ENCODE measurements at regions not wholly inside any gene's neighbourhood (a gene's known extent, or its start where the extent isn't known, plus 50 kb on each side); places are given as distances from the start of the nearest gene placed in this dataset.

- no peak for DNase-seq (ENCODE audit: low spot score)
Measured at GRCh38 chr9:28207657-28208056, 634.4 kb upstream of the C9orf72 start.

DNA sequence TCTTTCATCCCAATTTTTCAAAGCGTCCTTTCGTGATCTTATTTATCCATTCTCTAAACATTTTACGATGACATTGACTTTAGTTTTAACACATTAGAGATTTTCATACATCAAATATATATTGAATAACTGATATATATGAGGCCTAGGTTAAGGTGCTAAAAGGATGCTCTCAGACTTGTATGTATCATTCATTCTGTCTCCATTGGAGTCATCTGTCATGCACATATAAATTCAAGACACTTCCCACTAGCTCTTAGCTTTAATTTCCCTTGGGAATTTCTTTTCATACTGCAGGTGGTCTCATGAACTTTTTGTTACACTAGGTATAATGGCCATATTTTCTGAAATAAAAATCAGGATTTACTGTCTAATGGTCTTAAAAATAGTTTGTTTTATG is 635.8 kb upstream of the C9orf72 start:
- no peak for DNase-seq (ENCODE audit: low spot score)

- DNase-seq (ENCODE audit: low spot score), result no peak
Measured at GRCh38 chr9:28212979-28213378, 639.7 kb upstream of the C9orf72 start.

GRCh38 chr9:28215536-28216299 is 642.4 kb upstream of the C9orf72 start:
- DNase-seq (ENCODE audit: low spot score), result no peak

GRCh38 chr9:28232686-28233085 is 659.4 kb upstream of the C9orf72 start:
- DNase-seq (ENCODE audit: low spot score), result no peak

- DNase-seq (ENCODE audit: low spot score), result no peak
Measured at GRCh38 chr9:28234133-28234893, 661.0 kb upstream of the C9orf72 start.

DNA sequence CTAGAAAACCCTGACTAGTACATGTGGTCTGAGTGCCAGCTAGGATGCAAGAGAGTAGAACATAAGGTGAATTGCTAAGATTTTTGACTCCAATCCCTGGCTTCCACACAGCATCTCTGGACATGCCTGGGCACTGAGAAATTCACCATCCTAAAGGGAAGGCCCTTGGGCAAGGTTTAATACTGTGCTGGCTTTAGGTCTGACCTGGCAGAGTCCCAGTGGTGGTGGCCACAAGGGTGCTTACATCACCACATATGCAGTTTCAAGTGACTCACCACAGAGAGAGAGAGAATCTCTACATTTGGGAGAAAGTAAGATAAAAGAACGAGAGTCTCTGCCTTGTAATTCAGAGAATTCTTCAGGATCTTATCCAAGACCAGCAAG is 661.6 kb upstream of the C9orf72 start:
- DNase-seq (ENCODE audit: low spot score), result no peak

- no peak for DNase-seq (ENCODE audit: low spot score)
Measured at GRCh38 chr9:28249424-28249823, 676.1 kb upstream of the C9orf72 start.

GRCh38 chr9:28255174-28255573 is 681.9 kb upstream of the C9orf72 start:
- DNase-seq (ENCODE audit: low spot score), result no peak

DNA sequence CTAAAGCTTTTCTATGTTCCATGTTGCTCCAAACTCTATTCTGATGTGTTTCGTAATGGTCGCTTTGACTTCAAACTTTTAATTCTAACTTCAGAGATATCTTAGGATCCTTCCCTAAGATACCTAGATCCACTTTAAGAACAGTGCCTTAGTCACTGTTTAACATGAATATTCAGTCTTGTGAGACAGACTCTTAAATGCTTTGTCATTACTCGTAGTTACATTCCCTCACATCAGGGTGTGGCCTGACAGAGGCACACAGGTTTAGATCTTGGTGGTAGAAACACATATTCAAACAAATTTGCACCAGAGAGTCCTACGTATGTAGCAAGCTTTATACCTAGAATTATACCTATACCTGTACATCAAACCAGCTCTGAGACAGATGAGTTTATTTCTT is 687.0 kb upstream of the C9orf72 start:
- no peak for DNase-seq (ENCODE audit: low spot score)

GRCh38 chr9:28264368-28264767 is 691.1 kb upstream of the C9orf72 start:
- no peak for DNase-seq (ENCODE audit: low spot score)

DNA sequence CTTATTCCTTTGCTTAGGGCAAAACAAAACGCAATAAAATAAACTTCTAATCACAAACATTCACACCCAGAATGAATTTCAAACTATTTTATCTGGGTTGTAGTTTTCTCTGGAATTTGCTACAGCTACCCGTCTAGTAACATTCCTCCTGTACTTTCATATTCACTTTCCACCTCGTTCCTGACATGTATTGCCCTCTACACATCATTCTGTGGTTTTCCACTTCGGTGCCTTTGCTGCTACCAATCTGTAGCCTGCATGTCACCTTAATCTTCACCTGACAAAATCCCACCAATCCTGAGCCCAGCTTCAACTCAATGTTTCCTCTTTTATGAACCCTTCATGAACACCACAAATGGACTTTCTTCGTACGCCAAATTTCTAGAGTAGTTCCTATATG is 694.1 kb upstream of the C9orf72 start:
- no peak for DNase-seq (ENCODE audit: low spot score)

DNA sequence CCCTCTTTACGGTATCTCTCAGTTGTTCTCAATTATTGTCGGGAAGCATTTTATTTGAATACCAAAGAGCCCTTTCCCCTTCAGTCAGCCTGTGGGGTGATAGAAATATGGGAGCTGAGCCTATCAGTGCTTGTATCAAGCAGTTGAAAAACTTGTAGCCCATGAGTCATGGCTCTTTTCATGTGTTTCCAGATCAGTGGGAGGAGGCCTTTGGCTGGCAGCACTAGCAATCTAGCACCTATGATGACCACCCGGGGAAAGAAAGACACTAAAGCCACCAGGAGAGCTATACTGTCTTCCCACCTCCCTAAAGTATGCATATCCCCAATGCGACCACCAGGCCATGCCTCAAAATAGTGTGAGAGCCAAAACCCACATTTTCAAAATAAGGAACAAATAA is 696.9 kb upstream of the C9orf72 start:
- no peak for DNase-seq (ENCODE audit: low spot score)

DNA sequence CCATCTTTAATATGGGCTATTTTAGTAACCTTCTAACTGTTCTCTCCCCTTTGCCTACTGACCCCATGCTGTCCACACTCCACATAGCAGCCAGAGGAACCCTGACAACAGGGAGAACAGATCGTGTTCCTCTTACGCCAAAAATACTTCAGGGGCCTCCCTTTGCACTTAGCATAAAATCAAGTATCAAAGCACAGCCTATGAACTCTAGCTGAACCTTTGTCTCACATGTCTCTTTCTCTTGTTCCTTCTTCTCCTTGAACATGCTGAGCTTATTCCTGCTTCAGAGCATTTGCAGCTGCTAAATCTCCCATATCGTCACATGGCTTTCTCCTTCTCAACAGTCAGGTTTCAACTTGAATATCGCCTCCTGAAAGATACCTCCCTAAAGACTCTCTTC is 698.8 kb upstream of the C9orf72 start:
- DNase-seq (ENCODE audit: low spot score), result no peak

- DNase-seq (ENCODE audit: low spot score), result no peak
Measured at GRCh38 chr9:28287455-28287854, 714.2 kb upstream of the C9orf72 start.

GRCh38 chr9:28289746-28290145 is 716.5 kb upstream of the C9orf72 start:
- DNase-seq (ENCODE audit: low spot score), result no peak

DNA sequence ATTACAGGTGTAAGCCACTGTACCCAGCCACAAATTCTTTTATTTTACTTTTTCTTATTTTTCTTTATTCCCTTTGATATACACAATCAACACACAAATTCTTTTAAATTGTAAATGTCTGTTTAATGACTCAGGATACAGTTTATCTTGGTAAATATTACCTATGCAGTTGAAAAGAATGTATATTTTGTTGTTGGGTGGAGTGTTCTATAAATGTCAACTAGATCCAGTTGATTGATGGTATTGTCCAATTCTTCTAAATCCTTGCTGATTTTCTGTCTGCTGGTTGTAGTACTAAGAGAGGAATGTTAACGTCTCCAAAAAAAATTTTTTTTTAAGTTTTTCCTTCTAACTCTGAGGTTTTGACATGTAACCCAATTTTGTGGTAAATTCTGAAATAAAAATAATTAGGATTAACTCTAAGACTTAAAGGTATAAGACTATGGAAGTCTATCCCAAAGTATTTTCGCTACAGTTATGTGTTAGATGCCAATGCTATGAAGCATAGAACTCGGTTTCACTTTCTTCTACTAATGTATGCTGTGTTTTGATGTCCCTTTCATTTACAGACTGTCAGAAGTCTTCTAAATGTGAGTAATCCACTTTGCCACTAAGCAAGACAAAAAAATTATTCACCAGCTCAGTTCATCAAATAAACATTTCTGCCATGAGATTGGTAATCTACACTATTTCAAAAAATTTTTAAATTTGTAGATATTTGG is 720.2 kb upstream of the C9orf72 start:
- no peak for DNase-seq (ENCODE audit: low spot score)

DNA sequence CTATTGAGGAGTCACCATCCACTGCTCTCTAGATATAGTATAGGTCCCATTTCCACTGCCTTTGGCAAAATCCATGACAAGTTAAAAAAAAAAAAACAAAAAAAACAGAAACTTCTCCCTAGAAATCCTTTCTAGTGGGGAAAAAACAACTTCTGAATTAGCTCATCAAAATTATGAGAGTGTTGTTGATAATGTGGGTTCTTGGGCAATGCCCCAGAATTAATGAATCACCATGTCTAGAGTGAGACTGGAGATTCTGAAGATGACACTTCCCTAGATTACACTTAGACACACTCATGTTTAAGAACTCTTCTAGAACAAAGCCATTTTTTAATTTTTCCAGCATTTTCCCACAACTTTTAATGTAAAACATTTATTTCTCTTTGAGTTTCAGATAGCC is 728.0 kb upstream of the C9orf72 start:
- DNase-seq (ENCODE audit: low spot score), result no peak

GRCh38 chr9:28317745-28318144 is 744.5 kb upstream of the C9orf72 start:
- DNase-seq (ENCODE audit: low spot score), result no peak

- no peak for DNase-seq (ENCODE audit: low spot score)
Measured at GRCh38 chr9:28318515-28318914, 745.2 kb upstream of the C9orf72 start.

GRCh38 chr9:28319981-28320380 is 746.7 kb upstream of the C9orf72 start:
- DNase-seq (ENCODE audit: low spot score), result no peak

DNA sequence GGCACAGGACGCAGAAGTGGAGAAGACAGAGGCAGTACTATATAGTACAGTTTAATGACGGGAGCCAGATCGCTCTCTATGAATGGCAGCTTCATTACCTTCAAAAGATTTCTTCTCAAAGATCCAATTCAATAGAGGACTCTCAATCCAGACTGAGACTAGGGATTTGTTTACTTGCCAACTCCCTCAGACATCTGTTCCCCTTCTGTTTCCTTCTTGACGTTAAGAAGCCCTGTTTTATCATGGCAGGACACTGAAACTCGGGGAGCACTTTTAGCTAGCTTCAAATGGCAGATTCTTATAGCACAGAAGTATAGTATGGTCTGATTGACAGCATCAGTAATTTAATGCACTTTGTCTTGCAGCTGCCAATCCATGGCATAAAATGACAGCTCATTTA is 747.3 kb upstream of the C9orf72 start:
- DNase-seq (ENCODE audit: low spot score), result no peak

DNA sequence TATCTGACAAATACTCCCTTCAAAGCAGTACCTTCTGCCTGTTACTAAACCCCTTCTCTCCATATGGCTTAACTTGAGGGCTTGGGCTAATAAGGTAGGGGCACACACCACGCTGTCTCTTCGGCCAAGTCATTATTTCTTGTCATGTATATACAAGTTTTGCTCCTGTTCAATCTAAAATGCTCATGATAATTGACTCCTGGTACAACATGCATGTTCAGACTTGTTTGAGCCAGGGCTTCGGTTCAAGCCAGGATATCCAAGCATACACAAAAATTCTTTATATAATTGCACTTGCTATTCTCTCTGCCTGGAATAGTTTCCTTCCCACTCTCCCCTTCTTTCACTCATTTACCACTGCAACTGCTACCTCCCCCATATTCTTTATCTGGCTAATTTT is 756.0 kb upstream of the C9orf72 start:
- DNase-seq (ENCODE audit: low spot score), result no peak

Data from HuH-7.5 (cell line).